ENCODE measurements at regions not wholly inside any gene's neighbourhood (a gene's known extent, or its start where the extent isn't known, plus 50 kb on each side); places are given as distances from the start of the nearest gene placed in this dataset.

DNA sequence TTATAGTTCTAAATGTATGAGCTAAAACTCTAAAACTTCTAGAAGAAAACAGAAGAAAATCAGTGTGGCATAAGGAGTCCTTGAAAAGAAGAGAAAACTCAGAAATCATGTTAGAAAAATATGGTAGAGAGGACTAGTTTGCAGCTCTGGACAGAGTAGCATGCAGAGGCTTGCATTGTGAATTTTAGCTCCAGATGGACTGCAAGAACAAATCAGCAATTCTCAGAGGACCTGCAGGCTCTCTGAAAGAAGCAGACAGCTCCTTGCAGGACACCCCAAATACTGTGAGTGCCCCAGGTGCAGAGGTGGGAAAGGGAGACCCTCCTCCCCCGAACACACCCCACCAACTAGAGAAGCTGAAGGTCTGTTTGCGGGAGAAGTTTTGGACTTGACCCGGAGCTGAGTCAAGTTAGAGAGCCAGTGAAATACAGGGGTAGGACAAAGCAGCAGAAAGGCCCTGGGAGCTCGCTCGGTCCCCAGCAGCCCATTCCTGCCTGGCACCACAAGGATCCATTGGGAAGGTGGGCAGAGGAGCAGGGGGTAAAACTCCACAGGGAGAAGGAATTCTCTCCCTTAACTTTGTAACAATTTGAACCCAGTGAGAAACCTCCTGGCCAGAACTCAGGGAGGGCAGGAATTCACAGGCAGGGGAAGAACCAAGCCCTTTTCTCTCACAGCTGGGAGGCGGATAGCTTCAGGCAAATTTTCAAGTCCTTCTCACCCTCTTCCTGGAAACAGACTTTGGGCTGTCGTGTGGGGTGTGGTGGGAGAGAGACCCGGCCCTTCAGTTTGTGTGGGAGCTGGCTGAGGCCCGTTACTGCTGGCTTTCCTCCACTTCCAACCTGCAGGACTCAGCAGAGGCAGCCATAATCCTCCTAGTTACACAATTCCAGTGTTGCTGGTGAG is 216.2 kb upstream of the SLC35G4 start:
- TF ChIP-seq CTCF (IDR thresholded peaks at IDR 0.05) (no peak), POLR2A (IDR thresholded peaks at IDR 0.05) (no peak)
